HL-60 (cell line): ENCODE measurements at regions not wholly inside any gene's neighbourhood (a gene's known extent, or its start where the extent isn't known, plus 50 kb on each side); places are given as distances from the start of the nearest gene placed in this dataset.
"Not testable (repeated sequence)": the region's sequence is repeated elsewhere in the genome, so short reads cannot be mapped to it uniquely, and the experiment has no call there.

Experiments used
- DNase-seq, 2 experiments: peaks; one replicate each; pipeline ENCODE4 v3.0.0-alpha.2; 2010 to 2020; ENCODE audit warnings: low read depth in 1 of 2, low spot score in 1 of 2
- H3K27ac ChIP-seq: fragments of 250-450 bp; sonication (Bioruptor Pico); replicated peaks from 2 replicates; pipeline ENCODE4 v1.5.1; 2020; ENCODE audit warnings: mild to moderate bottlenecking, moderate library complexity
- H3K27me3 ChIP-seq: fragments of 250-450 bp; sonication (Bioruptor Pico); 2 replicates; pipeline ENCODE4 v1.5.1; 2021; ENCODE audit warnings: mild to moderate bottlenecking, moderate library complexity; ENCODE audit not compliant: insufficient read depth, poor library complexity, severe bottlenecking
- H3K4me3 ChIP-seq: replicated peaks from 2 replicates; pipeline ENCODE4 v1.5.1; 2011; ENCODE audit warnings: mild to moderate bottlenecking, control low read depth, low read length; ENCODE audit not compliant: insufficient read depth
- CTCF ChIP-seq: IDR thresholded peaks from one replicate; pipeline ENCODE4 v1.5.1; 2011; ENCODE audit warnings: low read length, control low read depth, inconsistent platforms; ENCODE audit not compliant: insufficient read depth
- GABPA ChIP-seq: IDR thresholded peaks from 2 replicates; pipeline ENCODE4 v1.6.1; 2012; ENCODE audit warnings: low read depth
- POLR2AphosphoS5 ChIP-seq: IDR thresholded peaks from 2 replicates; pipeline ENCODE4 v1.6.1; 2012; ENCODE audit warnings: low read depth
- REST ChIP-seq: IDR thresholded peaks from 2 replicates; pipeline ENCODE4 v1.6.1; 2012; ENCODE audit warnings: low read depth; ENCODE audit not compliant: insufficient replicate concordance
- SPI1 ChIP-seq: IDR thresholded peaks from 2 replicates; pipeline ENCODE4 v1.6.1; 2012; ENCODE audit warnings: low read depth, mild to moderate bottlenecking, borderline replicate concordance

GRCh38 chr21:20186186-20186585 lies 812.0 kb upstream of the NCAM2 start:
- no peaks in the 10 kb centered on the region for H3K27me3 ChIP-seq
- no peak overlapping the region for H3K27ac ChIP-seq
- DNase-seq: no peak
- no peak for TF ChIP-seq GABPA
- no peak for TF ChIP-seq SPI1
- no peak for TF ChIP-seq CTCF
- no peak for TF ChIP-seq POLR2AphosphoS5
- TF ChIP-seq REST: no peak
- no peak overlapping the region for H3K4me3 ChIP-seq

GRCh38 chr21:20187028-20187427 lies 811.2 kb upstream of the NCAM2 start:
- no peak for DNase-seq
- Histone ChIP-seq H3K27me3 (no peaks in the 10 kb centered on the region), H3K27ac (no peak overlapping the region), H3K4me3 (no peak overlapping the region)
- TF ChIP-seq CTCF (no peak), POLR2AphosphoS5 (no peak), GABPA (no peak), REST (no peak), SPI1 (no peak)

GRCh38 chr21:20201323-20201722 lies 796.9 kb upstream of the NCAM2 start:
- H3K27me3 ChIP-seq, DNase-seq, H3K4me3 ChIP-seq, H3K27ac ChIP-seq: not testable (repeated sequence)

- Histone ChIP-seq H3K27me3 (no peaks in the 10 kb centered on the region), H3K27ac (no peak overlapping the region), H3K4me3 (no peak overlapping the region)
- TF ChIP-seq SPI1: no peak
- TF ChIP-seq CTCF: no peak
- no peak for TF ChIP-seq GABPA
- DNase-seq: no peak
Observed at GRCh38 chr21:20207335-20207734, 790.9 kb upstream of the NCAM2 start.
